GM21717 (cell line): ENCODE measurements at regions not wholly inside any gene's neighbourhood (a gene's known extent, or its start where the extent isn't known, plus 50 kb on each side); places are given as distances from the start of the nearest gene placed in this dataset.

ENCODE experiments used
- ATAC-seq: cut with Tn5 transposase; IDR thresholded peaks from one replicate; pipeline ENCODE4 v1.9.1; 2021; ENCODE audit warnings: mild to moderate bottlenecking, moderate library complexity; ENCODE audit not compliant: unreplicated experiment

DNA sequence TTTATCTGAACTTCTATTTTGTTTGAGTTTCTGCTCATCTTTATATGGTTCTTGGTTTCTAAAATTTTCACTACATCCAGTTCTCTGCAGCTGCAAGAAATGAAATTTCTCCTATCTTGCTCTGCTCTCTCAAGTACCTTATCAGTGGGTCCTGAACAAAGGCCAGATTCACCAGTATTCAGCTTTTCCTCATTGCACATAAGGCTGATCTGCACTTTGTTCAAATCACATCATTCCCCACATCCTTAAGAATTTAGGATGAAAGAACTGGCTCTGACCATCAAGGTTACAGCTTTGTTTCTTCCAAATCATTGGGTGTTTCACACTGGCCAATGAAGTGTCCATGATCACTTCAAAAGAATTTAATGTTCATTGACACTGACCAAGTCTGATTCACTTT, 211.4 kb downstream of the GRIN2B start:
- no peak for ATAC-seq

DNA sequence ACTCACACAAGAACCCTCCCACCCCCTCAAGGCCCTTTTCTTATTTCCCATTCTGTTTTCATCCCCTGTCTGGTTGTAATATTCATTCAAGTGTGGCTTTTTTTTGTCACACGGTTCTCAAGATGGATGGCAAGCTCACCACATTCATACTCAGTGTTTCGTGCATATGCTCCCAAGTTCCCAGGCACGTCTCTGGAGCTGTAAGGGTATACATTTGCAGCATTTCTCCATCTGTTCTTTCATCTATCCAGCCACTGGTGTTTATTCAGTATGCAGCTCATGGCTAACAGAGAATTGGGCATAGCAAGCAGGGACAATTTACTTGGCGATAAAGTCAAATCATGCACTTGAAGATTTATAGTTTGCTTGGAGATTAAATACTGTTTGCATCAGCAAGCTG, 212.1 kb downstream of the GRIN2B start:
- no peak for ATAC-seq

DNA sequence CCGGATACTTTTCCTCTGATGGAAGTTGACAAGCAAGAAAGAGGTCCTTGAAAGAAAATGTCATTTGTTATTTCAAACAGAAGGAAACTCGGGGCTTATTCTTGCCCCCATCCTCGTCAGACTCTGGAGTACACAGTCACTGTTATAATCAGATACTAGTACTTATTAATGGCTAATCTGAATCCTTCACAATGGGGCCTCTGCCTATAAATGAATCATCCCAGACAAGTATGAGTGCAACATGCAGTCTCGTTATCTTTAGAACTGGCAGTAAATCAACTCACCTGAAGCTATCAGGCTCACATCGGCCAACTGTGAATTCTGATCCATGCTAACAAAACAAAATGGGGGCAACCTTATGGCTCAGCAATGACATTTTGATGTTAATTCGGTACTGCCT, 216.7 kb downstream of the GRIN2B start:
- ATAC-seq: no peak

DNA sequence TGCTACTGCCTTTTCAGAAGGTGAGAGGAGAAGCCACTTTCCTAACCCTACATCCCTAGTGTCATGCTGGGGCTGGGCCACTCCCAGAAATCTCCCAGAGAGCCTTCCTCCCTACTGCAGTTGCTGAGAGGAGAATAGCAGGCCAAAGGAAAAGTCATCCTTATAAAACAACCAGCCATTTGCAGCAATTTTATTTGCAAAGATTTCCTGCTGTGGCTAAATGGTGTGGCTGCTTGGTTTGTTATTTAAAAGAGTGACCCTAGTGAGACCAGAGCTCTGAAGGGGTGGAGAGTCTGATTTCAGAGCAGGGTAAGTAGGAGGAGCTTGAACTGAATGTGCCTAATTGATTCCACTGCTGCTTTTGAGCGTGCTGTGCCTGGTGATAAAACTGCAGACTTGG, 232.0 kb downstream of the GRIN2B start:
- no peak for ATAC-seq

DNA sequence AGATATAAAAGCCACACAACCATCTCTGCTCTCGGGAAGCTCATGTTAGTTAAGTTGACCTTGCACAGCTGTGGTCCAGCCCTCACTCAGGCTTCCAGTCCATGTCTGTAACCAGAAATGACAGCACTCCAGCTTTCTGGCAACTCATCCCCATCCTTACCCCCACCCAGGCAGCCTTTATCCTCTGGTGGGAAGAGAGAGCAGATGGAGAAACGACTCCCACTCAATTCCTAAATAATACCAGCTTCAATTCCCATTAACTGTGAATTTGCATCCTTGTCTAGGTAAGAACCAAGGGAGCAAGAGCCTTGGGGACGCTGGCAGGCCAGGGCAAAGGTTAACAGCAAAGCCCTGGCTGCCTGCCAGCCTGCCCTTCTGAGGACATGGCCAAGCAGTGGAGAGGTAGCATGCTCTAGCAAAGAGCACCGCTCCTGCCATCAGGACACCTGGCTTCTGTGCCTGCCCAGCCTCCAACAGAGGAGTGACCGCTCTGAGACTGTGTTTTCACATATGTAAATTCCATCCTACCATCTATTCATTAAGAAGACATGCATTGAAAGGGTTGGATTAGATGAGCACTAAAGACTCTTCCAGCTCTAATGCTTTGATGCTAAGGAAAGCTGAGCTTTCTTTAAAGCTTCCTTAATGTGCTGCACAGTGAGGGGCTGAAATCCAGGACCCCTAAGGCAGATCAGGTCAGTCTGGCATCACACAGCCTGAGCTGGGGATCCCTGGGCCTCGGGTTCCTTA, 236.1 kb downstream of the GRIN2B start:
- ATAC-seq: no peak

DNA sequence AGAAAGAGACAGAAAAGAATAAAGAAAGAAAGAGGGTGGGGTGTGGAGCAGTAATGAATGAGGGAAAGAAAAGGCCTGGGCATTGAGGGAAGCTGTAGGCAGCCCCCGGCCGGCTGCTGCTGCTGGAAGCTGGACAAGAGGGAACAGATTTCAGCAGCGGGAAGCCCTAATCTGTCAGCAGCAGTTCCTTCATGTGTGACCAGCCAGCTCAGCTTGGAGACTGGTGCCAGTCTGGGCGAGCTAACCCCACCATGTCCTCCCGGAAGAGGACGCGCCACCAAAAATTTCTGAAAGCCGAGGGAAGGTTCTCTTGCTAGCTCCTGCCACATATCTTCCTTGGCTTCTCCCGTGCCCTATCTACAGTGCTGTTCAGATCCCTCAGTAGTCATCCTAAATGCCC, 236.8 kb downstream of the GRIN2B start:
- no peak for ATAC-seq

DNA sequence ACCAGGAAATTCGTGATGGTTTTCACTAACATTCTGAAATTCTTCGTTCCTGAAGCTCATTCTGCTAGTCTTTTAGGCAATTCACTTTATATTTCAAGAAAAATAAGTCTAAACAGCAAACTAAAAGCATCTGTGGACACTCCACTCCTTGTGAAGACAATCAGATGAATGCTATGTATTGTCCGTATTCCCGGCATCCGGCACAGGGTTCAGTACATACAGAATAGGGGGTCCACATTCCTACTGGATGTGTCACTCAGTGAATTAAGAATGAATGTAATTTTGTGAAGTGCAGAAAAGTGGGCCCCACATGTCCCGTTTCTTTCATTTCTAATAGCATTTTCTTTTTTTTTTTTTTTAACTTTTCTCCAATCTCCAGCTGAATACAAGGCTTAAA, 241.3 kb downstream of the GRIN2B start:
- no peak for ATAC-seq

DNA sequence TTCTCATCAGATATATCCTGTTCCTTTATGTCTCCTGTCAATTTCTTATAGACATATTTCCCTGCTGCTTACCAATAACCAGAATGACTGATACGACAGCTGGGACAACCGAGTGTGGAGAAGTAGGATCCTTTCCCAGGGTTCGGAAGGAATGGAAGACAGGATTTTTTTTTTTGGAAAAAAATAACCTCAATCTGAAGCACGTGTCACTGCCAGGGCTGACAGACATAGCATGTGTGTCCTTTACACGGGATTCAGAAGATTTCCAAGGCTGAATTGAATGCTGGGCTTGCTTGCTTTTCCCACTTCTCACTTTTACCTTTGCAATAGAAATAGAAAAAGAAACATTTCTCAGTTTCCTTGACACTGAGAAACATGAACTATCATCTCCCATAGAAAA, 245.7 kb downstream of the GRIN2B start:
- no peak for ATAC-seq

DNA sequence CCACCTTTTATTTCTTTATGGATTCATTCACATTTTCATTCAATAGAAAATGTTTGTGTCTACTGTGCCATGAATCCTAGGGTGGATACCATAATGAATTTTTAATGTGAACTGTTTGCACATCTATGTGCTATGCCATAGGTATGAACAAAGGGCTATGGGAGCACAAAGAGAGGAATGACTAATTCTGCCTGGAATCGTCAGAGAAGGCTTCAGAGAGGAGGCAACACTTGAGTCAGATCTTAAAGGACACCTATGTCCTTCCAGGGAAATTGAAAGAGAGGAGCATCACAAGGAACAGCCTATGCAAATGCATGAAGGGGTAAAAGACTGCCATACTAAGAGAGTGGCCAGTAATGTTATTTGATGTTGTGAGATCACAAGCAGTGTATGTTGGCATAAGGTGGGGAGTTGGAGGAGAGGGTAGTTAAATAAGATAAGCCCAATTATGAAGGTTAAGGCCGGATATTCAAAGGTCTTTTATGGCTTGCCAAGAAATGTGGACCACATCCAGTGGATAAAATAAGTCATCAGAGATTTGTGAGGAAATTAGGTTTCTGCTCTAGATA, 246.7 kb downstream of the GRIN2B start:
- ATAC-seq: no peak

DNA sequence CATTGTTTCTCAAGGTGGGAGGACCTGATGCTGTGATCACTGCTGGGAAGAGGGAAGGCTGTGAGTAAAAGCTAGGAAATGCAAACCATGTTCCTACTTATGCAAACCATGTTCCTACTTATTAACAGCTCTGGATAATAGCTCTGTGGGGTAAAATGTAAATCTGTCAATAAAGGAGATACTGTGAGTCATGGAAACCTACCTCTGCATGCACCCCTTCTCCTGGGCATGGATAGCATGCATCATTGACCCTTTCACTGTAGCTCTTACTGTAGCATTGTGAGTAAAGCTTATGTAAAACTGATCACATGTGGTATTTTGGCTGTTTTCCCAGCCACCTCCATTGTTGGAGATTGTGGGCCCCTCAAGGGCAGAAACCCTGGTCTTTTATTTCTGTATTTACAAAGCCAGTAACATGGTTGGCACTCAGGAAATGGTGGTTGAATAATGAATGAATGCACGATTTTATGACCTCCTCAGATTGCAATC, 253.7 kb downstream of the GRIN2B start:
- no peak for ATAC-seq

DNA sequence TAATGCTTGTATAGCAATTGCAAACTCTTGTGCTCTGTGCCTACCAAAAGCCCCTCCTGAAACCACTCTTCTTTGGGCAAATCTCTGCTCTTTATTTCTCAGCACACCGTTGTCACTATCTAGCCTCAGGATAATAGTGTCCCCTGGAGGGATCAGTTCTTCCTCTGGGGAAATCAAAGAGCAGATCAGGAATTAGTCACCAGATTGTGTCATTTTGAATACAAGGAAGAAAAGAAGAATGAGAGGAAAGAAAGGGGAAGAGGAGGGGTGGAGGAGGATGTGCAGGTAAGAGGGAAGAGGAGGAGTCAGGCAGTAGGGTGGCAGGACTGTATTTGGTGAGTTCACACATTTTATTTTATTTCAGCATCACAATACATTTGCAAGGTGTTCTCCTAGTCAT, 256.4 kb downstream of the GRIN2B start:
- no peak for ATAC-seq

DNA sequence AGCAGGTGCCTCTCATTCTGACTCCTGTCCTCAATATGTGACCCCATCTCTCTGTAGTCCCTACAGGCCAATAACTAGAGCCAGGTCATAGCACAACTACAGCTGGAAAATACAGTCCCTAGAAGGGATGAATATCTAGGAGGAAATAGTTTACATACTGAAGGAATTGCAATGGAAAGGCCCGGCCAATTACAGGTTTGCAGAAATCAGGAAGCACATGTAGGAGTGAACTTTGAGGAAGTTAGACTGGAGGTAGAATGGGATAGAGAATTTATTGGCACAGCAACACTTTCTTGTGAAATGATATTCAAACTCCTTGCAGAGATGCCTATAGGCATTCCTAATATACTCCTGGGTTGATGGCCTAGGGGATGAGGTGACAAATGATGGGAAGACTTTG, 257.3 kb downstream of the GRIN2B start:
- no peak for ATAC-seq

DNA sequence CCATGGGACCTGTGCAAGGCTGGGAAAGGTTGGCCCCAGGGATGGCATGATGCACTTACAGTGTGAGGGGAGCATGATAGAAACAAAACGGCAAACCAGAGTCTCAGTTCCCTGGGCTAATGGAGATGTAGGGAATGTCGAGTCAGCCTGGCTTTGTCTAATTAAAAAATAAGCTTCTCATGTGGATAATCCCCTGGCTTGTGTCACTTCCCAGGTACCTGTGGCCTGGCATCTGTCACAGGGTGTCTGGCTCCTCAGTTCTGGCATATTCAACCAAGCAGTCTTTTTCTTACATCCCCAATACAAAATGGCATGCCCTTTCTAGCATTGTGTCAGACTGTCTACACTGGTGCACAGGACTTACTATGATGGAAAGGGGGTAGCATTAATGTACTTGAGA, 261.4 kb downstream of the GRIN2B start:
- ATAC-seq: no peak

DNA sequence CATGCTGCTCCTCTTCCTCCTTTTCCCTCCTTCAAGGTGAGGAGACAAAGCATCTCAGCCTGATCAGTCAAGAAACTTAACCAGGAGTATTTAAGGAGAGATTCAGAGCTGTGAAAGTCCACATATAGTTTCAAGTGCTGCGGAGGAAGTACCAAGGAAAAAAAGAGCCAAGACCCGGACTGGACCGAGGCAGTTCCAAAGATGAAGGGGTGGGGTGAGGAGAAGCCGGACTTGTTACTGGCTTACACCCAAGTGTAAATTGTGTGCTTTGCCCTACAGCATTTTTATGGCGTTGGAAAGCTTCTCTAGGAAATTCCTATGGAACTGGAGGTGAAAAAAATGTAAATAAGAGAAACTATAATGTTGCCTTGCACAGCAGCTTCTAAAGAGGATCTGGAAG, 263.1 kb downstream of the GRIN2B start:
- ATAC-seq: no peak

DNA sequence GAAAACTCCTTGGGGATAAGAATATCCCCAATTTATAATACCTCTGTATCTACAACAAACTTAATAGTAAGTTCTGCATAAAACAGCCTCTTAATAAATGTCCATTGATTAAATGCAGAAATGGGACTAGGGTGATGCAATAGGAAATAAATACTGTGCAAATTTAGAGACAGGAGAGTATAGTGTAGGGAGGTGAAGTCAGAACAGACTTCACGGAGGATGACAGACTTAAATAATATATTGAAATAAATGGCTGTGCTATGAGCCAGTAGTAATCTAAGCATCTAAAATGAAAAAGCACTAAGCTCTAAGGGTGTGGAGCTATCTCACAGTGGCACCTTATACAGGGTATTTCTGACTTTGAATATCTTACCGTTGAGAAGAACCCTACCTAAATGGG, 265.3 kb downstream of the GRIN2B start:
- no peak for ATAC-seq

DNA sequence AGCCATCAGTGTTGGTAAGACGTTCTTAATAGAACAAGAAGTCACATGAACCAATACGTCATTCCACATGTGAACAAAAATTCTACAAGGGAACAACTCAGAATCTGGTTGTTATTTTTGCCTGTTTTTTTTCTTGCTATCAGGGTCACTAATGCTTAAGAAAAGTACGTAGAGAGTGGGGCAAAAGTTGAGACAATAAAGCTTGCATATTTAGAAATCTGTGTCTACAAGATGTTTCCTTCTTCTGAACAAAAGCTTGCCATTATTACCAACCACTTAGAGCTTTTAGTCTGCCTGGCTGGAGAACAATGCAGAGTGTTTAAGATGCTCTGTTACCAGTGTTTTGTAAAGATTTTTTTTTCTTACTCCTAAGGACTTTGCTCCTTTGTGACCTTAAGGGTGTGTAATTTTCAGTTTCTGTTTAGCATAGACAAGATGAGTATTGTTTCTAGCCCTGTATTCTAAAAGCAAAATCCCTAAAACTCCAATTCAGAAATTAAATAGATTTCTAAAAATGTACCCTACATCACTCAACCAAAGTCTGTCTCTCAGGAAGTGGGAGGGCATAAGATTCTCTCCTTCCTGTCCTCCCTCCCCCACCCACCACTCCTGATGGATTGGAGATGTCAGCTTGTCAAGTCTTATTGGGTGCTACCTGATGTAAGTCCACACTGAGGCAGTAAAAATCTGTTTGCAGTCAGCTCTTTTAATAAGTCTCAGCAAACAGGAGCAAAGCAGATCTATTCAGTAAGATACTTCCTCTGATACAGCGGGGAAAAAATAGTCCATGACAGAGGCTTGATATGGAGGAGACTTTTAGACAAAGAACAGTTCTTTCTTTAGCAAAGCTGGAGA, 267.6 kb downstream of the GRIN2B start:
- ATAC-seq: no peak

DNA sequence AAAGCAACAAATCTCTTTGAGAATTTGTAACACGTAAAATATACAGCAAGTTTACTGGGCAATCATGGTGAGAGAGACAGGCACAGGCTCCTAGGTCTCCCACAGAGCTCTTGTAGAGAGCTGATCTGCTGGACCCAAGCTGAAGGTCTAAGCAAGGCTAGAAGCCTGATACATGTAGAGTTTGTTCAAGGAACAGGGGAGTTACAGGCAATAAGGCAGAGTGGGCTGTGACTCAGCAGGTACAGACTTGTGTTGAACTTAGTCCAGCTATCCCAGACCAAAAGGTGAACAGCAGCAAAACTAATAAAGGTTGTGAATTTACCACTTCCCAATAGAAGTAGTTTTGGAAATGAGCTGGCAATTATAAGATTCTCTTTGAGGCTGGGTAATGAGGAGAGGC, 273.6 kb downstream of the GRIN2B start:
- ATAC-seq: no peak

DNA sequence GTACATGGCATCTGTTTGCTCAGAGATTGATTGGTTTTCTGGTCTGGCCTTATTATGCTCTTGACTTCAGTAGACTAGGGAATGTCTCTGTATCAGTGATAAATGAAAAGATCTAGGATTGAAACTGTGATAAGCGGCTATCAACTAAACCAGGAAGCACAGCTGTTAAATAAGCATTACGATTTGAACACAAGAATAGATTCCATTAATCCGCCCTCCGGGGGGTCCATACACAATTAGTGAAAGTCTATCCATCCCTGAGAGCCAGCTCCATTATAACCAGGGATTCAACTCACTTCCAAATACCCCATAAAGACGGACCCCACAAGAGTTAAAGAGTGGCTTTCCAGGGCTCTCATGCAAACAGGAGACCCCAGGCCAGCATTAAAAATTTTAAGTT, 279.0 kb downstream of the GRIN2B start:
- ATAC-seq: no peak

DNA sequence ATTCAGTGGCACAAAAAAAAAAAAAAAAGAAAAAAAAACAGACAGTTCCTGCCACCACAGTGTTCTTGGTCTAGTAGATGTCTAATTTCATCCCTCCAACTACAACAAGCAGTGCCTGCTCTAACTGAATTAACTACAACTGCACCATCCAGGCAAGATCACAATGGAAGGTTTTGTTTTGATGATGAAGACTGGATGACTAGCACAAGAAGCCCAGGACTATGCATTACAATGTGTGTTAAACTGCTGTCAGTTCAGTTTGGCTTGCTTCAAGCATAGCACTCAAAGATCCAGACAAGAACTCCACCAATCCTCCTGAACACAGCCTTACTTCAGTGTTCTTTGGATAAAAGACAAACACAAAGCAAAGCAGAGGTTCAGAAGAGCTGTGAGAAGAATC, 279.9 kb downstream of the GRIN2B start:
- ATAC-seq: no peak

DNA sequence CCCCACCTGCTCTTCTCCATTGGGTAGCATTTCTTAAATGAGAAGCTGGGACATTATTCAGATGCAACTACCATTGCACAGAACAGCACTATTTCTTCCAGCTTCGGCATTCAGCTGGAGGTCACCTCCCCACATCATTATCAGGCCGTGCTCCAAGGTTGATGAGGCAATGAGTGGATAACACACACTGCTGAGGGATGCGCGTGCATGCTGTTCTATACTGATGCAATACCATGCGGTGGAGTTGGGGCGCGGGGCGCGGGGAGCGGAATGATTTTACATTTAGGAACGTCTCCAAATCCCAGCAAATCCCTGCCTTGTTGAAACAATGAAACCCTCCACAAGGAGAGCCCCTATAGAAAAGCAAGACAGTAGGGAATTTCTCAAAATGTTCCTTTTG, 283.4 kb downstream of the GRIN2B start:
- no peak for ATAC-seq

DNA sequence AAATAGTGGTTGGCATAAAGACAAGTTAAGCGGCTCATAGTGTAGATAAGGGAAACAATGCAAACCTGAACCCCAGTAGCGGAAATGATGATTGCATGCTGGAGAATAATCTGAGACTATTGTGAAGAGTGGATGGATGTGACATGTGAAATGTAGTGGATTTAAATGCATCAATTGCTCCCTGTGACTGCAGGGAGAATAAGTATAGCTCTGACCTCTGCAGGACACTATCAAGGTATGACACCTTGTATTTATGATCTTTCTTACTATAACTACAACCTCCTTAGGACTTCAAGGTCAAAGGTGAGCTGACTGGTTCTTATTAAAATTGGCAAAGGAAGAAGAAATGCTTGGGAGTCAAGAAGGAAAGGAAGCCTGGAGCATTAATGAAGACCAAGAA, 285.6 kb downstream of the GRIN2B start:
- no peak for ATAC-seq

DNA sequence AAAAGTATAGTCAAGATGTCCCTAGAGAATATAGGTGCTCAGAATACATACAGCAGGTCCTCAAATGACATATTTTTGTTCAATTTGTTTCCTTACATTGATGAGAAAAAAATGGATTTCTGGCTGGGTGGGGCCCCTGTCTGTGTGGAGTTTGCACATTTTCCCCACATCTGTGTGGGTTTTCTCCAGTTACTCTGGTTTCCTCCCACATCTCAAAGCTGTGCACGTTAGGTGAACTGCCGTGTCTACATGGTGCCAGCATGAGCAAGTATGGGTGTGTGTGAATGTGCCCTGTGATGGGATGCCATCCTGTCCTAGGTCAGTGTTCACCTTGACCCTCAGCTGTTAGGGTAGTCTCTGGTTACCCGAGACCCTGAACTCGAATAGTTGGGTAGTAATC, 289.1 kb downstream of the GRIN2B start:
- no peak for ATAC-seq
